Natural killer cell (primary cell): ENCODE measurements at regions not wholly inside any gene's neighbourhood (a gene's known extent, or its start where the extent isn't known, plus 50 kb on each side); places are given as distances from the start of the nearest gene placed in this dataset.

Source experiments
- ATAC-seq, 3 donors: fragments of 150-1000 bp in 2 of 3; fragments of 200-7000 bp in 1 of 3; cut with Tn5 transposase; 1 replicate in 1 of 3; 2 replicates in 2 of 3; pipeline ENCODE4 v1.10.0; 2021; ENCODE audit warnings: mild to moderate bottlenecking in 2 of 3, moderate library complexity in 2 of 3
- DNase-seq, 2 donors: peaks; one replicate each; pipeline versions ENCODE4 v3.0.0 to v3.0.0-alpha.2; 2013 to 2021; ENCODE audit warnings: mixed read lengths in 1 of 2
- H3K27ac ChIP-seq: one replicate; pipeline ENCODE4 v1.5.1; 2013; ENCODE audit warnings: mild to moderate bottlenecking, low read length
- H3K27me3 ChIP-seq: one replicate; pipeline ENCODE4 v1.6.1; 2013; ENCODE audit warnings: low read length; ENCODE audit not compliant: control insufficient read depth, insufficient read depth
- H3K36me3 ChIP-seq: one replicate; pipeline ENCODE4 v1.6.1; 2013; ENCODE audit warnings: low read length; ENCODE audit not compliant: control insufficient read depth, insufficient read depth
- H3K4me1 ChIP-seq: one replicate; pipeline ENCODE4 v1.6.1; 2013; ENCODE audit warnings: low read length; ENCODE audit not compliant: control insufficient read depth, insufficient read depth
- H3K4me3 ChIP-seq: one replicate; pipeline ENCODE4 v1.5.1; 2013; ENCODE audit warnings: low read length
- H3K9me3 ChIP-seq: one replicate; pipeline ENCODE4 v1.6.1; 2013; ENCODE audit warnings: low read length; ENCODE audit not compliant: control insufficient read depth, insufficient read depth
- H3K27ac Mint-ChIP-seq, 2 donors: one replicate each; pipeline ENCODE4 v1.8.0; 2022; ENCODE audit warnings: mild to moderate bottlenecking in 2 of 2, mixed read lengths in 2 of 2, moderate library complexity in 1 of 2
- H3K27me3 Mint-ChIP-seq, 2 donors: one replicate each; pipeline ENCODE4 v1.8.0; 2022; ENCODE audit warnings: low read depth in 2 of 2, mixed read lengths in 2 of 2
- H3K36me3 Mint-ChIP-seq: one replicate; pipeline ENCODE4 v1.8.0; 2022; ENCODE audit warnings: mixed read lengths
- H3K4me1 Mint-ChIP-seq, 2 donors: one replicate each; pipeline ENCODE4 v1.8.0; 2022; ENCODE audit warnings: mixed read lengths in 2 of 2
- H3K4me3 Mint-ChIP-seq: one replicate; pipeline ENCODE4 v1.8.0; 2022; ENCODE audit warnings: mild to moderate bottlenecking, moderate library complexity, mixed read lengths
- H3K9me3 Mint-ChIP-seq, 2 donors: one replicate each; pipeline ENCODE4 v1.8.0; 2022; ENCODE audit warnings: mixed read lengths in 2 of 2
- CTCF ChIP-seq: fragments of 200-600 bp; IDR thresholded peaks from one replicate; pipeline ENCODE4 v1.8.0; 2022; ENCODE audit warnings: antibody characterized with exemption
- WGBS: methylation state at CpG from one replicate; pipeline ENCODE4 v1.1.7; 2013; ENCODE audit warnings: missing lambda C conversion rate; ENCODE audit not compliant: insufficient coverage; 5-methylcytosine and 5-hydroxymethylcytosine counted together
- intact Hi-C: fragments of 100-400 bp; cut with micrococcal nuclease; formaldehyde crosslinking; loops from one replicate; pipeline ENCODE4 v1.14.2; 2022

- Mint-ChIP-seq H3K27me3 (no peaks in the 10 kb centered on the region), H3K27ac (no peak overlapping the region), H3K9me3 (peaks cover 15 to 41% of the 10 kb centered on the region in 2 donors), H3K4me3 (no peak overlapping the region), H3K4me1 (no peaks in the 10 kb centered on the region), H3K36me3 (peaks cover 76% of the 10 kb centered on the region)
- Histone ChIP-seq H3K9me3 (peaks cover 60% of the 10 kb centered on the region), H3K4me1 (no peaks in the 10 kb centered on the region), H3K36me3 (peaks cover 31% of the 10 kb centered on the region), H3K27me3 (no peaks in the 10 kb centered on the region), H3K27ac (no peak overlapping the region), H3K4me3 (no peak overlapping the region)
- no peak for TF ChIP-seq CTCF
- ATAC-seq: no peak
- intact Hi-C loops: no loop called here
- 100% methylated on average over 1 of the region's 2 CpGs for WGBS
- no peak for DNase-seq
Observed at GRCh38 chr10:42519079-42519478, 119.3 kb downstream of the ZNF33B start.

- Mint-ChIP-seq H3K9me3 (peaks cover 23 to 40% of the 10 kb centered on the region in 2 donors), H3K27me3 (no peaks in the 10 kb centered on the region), H3K36me3 (peaks cover 59% of the 10 kb centered on the region), H3K27ac (no peak overlapping the region), H3K4me3 (no peak overlapping the region), H3K4me1 (no peaks in the 10 kb centered on the region)
- peaks cover 69% of the 10 kb centered on the region for H3K9me3 ChIP-seq
- H3K36me3 ChIP-seq: no peaks in the 10 kb centered on the region
- 87% methylated on average over 3 of the region's 3 CpGs for WGBS
- no peak overlapping the region for H3K27ac ChIP-seq
- ATAC-seq (no peak), DNase-seq (no peak)
- no peak overlapping the region for H3K4me3 ChIP-seq
- no peaks in the 10 kb centered on the region for H3K4me1 ChIP-seq
- no peaks in the 10 kb centered on the region for H3K27me3 ChIP-seq
- TF ChIP-seq CTCF: no peak
- intact Hi-C loops: no loop called here
Observed at GRCh38 chr10:42513921-42514320, 124.4 kb downstream of the ZNF33B start.

GRCh38 chr10:42491801-42492200, 146.6 kb downstream of the ZNF33B start:
- Mint-ChIP-seq H3K4me3 (no peak overlapping the region), H3K9me3 (peaks cover 2 to 8% of the 10 kb centered on the region in 2 donors), H3K27me3 (no peaks in the 10 kb centered on the region), H3K4me1 (no peaks in the 10 kb centered on the region), H3K27ac (no peak overlapping the region), H3K36me3 (no peaks in the 10 kb centered on the region)
- no peak for ATAC-seq
- Histone ChIP-seq H3K27ac (no peak overlapping the region), H3K27me3 (no peaks in the 10 kb centered on the region), H3K9me3 (no peaks in the 10 kb centered on the region), H3K36me3 (no peaks in the 10 kb centered on the region), H3K4me3 (no peak overlapping the region), H3K4me1 (no peaks in the 10 kb centered on the region)
- no peak for DNase-seq
- intact Hi-C loops: no loop called here
- TF ChIP-seq CTCF: no peak
- WGBS: 90% methylated on average over 3 of the region's 3 CpGs

GRCh38 chr10:42491001-42491592, 147.3 kb downstream of the ZNF33B start:
- no peak overlapping the region for H3K27ac ChIP-seq
- H3K27me3 Mint-ChIP-seq: no peaks in the 10 kb centered on the region
- ATAC-seq (no peak), DNase-seq (no peak)
- no peaks in the 10 kb centered on the region for H3K36me3 Mint-ChIP-seq
- H3K36me3 ChIP-seq: no peaks in the 10 kb centered on the region
- WGBS: 40% methylated on average over 2 of the region's 2 CpGs
- H3K4me3 ChIP-seq: no peak overlapping the region
- H3K9me3 Mint-ChIP-seq: peaks cover 2 to 9% of the 10 kb centered on the region in 2 donors
- H3K4me1 ChIP-seq: no peaks in the 10 kb centered on the region
- no peaks in the 10 kb centered on the region for H3K4me1 Mint-ChIP-seq
- no peaks in the 10 kb centered on the region for H3K9me3 ChIP-seq
- no peak for TF ChIP-seq CTCF
- H3K27me3 ChIP-seq: no peaks in the 10 kb centered on the region
- no peak overlapping the region for H3K4me3 Mint-ChIP-seq
- no peak overlapping the region for H3K27ac Mint-ChIP-seq
- intact Hi-C loops: no loop called here
